Suppressor macrophage treated with lipopolysaccharide for 4 hours (primary cell): ENCODE measurements at regions not wholly inside any gene's neighbourhood (a gene's known extent, or its start where the extent isn't known, plus 50 kb on each side); places are given as distances from the start of the nearest gene placed in this dataset.

Source experiments
- DNase-seq: peaks from one replicate; pipeline ENCODE4 v3.0.0-alpha.2; 2020

DNA sequence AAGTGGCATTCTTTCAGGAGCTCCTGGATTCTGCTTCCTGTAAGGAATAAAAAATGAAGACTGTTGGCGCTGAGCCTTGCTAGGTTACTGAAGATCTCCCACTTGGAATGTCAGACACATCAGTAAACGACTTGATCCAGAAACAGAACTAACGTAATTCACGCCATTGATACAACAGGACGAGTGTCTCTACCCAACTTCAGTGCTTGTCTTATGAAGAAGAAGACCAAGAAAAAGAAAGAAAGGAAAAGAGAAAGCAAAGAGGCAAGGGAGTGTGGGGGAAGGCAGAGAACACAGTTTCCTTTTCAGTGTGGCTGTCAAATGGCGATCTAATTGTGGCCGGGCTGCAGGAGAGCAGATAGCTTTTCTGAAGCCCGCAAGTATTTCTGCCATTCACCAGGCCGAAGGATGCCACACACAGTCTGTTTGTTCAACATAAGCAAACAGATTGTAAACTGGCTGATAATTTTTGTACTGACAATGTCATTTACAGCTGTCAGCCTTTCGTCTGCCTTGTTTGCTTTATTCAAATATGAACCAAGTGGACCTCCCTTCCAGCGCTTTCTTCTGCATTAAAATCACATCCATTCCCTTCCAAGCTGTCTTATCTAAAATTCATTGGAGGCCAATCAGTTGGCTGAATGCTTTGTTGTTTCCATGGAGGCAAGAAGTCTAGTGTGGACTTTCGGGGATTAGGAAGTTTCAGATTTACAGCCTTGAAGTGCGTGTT lies 180.6 kb downstream of the FOXA2 start:
- peak; percentile 20 for DNase-seq

GRCh38 chr20:22403022-22403631 lies 181.2 kb downstream of the FOXA2 start:
- DNase-seq: no peak

DNA sequence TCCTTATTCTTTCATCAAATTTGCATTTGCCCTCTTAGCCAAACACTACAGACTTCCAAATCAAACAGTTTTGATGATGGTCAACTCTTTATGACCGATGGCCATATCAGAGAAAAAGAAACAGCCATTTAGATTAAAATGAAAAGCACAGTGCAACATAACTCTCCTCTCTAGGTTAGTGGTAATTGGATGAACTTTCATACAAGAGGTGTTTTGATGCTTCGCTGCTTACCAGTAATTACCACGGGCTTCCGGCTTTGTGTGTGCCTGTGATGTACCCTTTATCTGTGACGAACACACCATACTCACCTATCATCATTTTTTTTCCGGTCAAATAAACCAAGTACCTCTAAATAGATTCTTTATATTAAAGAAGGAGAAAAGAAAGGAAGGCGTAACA lies 181.8 kb downstream of the FOXA2 start:
- DNase-seq: no peak

DNA sequence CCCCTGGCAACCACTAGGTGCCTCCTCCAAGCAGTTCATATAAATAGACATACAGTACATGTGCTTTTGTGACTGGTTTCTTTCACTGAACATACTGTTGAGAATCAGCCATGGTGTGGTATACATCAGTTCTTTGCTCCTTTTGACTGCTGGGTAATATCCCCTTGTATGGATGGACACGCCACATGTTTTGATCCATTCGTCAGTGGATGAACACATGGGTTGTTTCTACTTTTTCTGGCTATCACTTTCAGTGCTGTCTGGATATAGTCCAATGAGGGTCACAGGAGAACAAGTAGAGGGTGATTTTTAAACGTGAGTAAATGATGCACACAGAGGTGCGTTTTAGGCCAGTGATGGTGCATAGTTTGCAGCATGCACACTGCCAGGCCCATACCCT lies 183.9 kb downstream of the FOXA2 start:
- no peak for DNase-seq

- DNase-seq: no peak
Observed at GRCh38 chr20:22394583-22394982, 189.8 kb downstream of the FOXA2 start.

- DNase-seq: no peak
Observed at GRCh38 chr20:22390543-22390903, 193.8 kb downstream of the FOXA2 start.

DNA sequence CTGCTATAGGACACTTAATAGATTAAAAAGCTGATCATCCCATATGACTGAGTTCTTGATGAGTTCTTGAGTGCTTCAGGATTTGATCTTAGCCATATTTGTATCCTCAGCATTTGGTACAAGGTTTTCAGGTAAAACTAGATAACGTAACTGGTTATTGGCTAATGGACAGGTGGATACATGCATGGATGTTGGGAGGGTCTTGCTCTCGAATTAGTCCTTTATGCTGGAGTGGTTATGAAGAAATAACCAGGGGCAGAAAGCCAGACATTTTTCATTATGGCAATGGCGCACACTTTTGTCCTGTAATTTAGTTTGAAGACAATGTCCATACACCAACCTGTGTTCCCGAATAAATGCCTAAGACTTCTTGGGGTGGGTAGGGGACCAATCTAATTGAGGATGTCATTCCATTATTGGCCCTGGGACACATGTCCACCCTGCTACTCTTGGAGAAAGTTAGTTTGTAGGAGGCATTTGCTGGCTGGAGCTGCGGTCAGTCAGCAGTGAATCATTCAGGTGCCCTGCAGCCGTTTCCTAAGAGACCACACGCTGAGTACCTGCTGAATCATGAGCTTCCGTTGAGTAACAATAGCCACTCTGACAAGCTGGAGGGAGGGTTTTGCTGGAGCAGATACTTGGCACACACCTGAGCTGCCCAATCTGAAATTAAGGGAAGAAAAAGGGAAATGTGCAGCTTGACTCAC lies 194.4 kb downstream of the FOXA2 start:
- DNase-seq: no peak

DNA sequence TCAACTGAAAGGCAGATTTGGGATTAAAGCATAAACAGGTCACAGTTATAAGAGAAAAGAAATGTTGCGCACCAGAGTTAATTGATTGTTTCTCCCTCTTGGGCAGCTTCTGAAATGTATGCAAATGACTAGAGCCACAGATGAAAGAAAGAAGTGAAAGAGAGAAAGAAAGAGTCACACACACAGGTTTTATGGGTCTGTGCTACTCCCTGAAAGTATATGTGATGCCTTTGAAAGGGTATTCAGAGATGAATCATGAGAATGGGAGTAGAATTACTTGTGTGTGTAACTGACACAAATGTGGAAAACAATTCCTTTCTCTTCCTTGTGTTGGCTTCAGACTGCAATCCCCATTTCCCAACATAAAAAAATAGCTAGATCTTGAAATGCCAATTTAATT lies 196.9 kb downstream of the FOXA2 start:
- no peak for DNase-seq

GRCh38 chr20:22386306-22386623 lies 198.1 kb downstream of the FOXA2 start:
- DNase-seq: no peak

GRCh38 chr20:22385602-22386305 lies 198.6 kb downstream of the FOXA2 start:
- no peak for DNase-seq

GRCh38 chr20:22384978-22385377 lies 199.4 kb downstream of the FOXA2 start:
- no peak for DNase-seq

DNA sequence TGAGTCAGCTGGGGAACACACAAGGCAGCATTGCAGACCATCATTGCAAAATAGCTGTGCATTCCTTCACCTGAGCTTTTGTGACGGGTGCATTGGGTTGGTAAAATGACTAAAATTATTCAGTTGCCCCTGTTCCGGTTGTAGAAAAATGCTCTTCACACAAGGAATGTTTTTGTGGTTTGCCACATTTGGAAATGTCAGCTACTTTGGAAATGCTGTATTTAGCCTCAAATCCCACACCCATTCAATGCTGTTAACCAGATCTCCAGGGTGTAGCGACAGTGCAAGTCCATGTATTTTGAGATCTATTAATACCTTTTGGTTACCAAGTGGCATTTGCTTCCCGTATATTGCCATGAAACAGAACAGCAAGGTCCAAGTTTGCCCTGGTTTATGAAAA lies 201.2 kb downstream of the FOXA2 start:
- DNase-seq: no peak

GRCh38 chr20:22382742-22383141 lies 201.6 kb downstream of the FOXA2 start:
- peak; percentile 16 for DNase-seq

- no peak for DNase-seq
Observed at GRCh38 chr20:22381812-22382416, 202.5 kb downstream of the FOXA2 start.

GRCh38 chr20:22379472-22379871 lies 204.9 kb downstream of the FOXA2 start:
- DNase-seq: no peak

- peak; percentile 9 for DNase-seq
Observed at GRCh38 chr20:22374678-22375590, 209.4 kb downstream of the FOXA2 start.

DNA sequence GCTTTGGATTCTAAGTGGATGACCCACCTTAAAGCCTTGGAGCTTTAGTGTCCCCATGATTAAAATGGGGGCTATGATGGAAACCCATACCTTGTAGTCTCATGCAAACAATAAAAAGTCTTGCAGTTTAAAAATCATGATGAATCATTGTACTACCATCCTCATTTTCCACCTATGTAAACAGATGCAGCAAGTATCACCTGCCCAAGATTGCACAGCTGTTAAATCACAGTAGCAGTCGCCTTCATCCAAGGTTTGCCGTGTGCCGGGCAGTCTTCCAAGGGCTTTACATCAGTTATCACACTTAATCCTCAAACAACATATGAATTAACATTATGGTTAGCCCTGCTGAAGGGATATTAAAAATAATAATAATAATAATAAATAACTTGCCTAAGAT lies 210.3 kb downstream of the FOXA2 start:
- DNase-seq: no peak

GRCh38 chr20:22373164-22373895 lies 211.0 kb downstream of the FOXA2 start:
- no peak for DNase-seq

GRCh38 chr20:22371843-22372242 lies 212.5 kb downstream of the FOXA2 start:
- DNase-seq: peak; percentile 23

GRCh38 chr20:22370137-22370536 lies 214.2 kb downstream of the FOXA2 start:
- DNase-seq: no peak

DNA sequence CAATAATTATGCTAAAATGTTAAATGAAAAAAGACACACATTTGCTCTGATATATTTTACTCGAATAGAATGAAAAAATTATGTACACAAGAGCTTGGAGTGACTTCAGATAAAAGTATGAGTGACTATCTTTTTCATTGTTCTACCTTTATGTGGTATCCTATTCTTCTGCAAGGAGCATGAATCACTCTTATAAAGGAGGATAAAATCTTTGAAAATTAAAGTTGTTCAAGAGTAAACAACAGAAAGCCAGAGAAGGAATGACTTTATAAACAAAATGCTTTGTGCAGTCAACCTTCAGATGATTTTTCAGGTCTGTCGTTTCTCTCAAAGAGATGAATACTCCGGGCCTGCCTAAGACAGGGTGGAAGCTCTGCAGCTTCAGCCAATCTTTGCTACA lies 215.3 kb downstream of the FOXA2 start:
- DNase-seq: no peak

- no peak for DNase-seq
Observed at GRCh38 chr20:22368235-22368634, 216.1 kb downstream of the FOXA2 start.
